ENCODE measurements at regions not wholly inside any gene's neighbourhood (a gene's known extent, or its start where the extent isn't known, plus 50 kb on each side); places are given as distances from the start of the nearest gene placed in this dataset.
"Not testable (repeated sequence)": the region's sequence is repeated elsewhere in the genome, so short reads cannot be mapped to it uniquely, and the experiment has no call there.

DNA sequence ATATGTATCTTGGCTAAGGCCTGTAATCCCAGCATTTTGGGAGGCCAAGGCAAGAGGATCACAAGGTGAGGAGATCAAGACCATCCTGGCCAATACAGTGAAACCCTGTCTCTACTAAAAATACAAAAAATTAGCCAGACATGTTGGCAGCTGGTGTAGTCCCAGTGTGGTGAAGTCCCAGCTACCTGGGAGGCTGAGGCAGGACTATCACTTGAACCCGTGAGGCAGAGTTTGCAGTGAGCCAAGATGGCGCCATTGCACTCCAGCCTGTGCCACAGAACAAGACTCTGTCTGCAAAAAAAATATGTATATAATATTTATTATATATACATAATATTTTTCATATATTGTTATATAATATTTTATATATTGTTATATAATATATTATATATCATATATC, 968.1 kb downstream of the TUBA3C start:
- TF ChIP-seq KDM5B (IDR thresholded peaks at IDR 0.05; ENCODE audit: insufficient replicate concordance, low read depth, low read length); POLR2A (conservative IDR thresholded peaks at IDR 0.05); EP300 (IDR thresholded peaks at IDR 0.05; ENCODE audit: low read length); ETV1 (tag; conservative IDR thresholded peaks at IDR 0.05; ENCODE audit: low read depth); ZNF133 (CRISPR knock-in tag; IDR thresholded peaks at IDR 0.05); SMC3 (conservative IDR thresholded peaks at IDR 0.05; ENCODE audit: insufficient read depth, low read depth, low read length): not testable (repeated sequence)
- TF ChIP-seq, protein P1, sequence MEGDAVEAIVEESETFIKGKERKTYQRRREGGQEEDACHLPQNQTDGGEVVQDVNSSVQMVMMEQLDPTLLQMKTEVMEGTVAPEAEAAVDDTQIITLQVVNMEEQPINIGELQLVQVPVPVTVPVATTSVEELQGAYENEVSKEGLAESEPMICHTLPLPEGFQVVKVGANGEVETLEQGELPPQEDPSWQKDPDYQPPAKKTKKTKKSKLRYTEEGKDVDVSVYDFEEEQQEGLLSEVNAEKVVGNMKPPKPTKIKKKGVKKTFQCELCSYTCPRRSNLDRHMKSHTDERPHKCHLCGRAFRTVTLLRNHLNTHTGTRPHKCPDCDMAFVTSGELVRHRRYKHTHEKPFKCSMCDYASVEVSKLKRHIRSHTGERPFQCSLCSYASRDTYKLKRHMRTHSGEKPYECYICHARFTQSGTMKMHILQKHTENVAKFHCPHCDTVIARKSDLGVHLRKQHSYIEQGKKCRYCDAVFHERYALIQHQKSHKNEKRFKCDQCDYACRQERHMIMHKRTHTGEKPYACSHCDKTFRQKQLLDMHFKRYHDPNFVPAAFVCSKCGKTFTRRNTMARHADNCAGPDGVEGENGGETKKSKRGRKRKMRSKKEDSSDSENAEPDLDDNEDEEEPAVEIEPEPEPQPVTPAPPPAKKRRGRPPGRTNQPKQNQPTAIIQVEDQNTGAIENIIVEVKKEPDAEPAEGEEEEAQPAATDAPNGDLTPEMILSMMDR (IDR thresholded peaks at IDR 0.05 in 2 of 3, conservative IDR thresholded peaks at IDR 0.05 in 1 of 3; ENCODE audit: insufficient read depth in 2 of 3, low read depth in 1 of 3, low read length in 3 of 3): not testable (repeated sequence)
- TF ChIP-seq, protein P2, sequence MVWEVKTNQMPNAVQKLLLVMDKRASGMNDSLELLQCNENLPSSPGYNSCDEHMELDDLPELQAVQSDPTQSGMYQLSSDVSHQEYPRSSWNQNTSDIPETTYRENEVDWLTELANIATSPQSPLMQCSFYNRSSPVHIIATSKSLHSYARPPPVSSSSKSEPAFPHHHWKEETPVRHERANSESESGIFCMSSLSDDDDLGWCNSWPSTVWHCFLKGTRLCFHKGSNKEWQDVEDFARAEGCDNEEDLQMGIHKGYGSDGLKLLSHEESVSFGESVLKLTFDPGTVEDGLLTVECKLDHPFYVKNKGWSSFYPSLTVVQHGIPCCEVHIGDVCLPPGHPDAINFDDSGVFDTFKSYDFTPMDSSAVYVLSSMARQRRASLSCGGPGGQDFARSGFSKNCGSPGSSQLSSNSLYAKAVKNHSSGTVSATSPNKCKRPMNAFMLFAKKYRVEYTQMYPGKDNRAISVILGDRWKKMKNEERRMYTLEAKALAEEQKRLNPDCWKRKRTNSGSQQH (CRISPR knock-in tag; IDR thresholded peaks at IDR 0.05): not testable (repeated sequence)

Data from K562 (cell line).